Eye (tissue), 1 donor: ENCODE measurements at regions not wholly inside any gene's neighbourhood (a gene's known extent, or its start where the extent isn't known, plus 50 kb on each side); places are given as distances from the start of the nearest gene placed in this dataset.

Experiments used
- DNase-seq: peaks from one replicate; pipeline ENCODE4 v3.0.0-alpha.2; 2015

DNA sequence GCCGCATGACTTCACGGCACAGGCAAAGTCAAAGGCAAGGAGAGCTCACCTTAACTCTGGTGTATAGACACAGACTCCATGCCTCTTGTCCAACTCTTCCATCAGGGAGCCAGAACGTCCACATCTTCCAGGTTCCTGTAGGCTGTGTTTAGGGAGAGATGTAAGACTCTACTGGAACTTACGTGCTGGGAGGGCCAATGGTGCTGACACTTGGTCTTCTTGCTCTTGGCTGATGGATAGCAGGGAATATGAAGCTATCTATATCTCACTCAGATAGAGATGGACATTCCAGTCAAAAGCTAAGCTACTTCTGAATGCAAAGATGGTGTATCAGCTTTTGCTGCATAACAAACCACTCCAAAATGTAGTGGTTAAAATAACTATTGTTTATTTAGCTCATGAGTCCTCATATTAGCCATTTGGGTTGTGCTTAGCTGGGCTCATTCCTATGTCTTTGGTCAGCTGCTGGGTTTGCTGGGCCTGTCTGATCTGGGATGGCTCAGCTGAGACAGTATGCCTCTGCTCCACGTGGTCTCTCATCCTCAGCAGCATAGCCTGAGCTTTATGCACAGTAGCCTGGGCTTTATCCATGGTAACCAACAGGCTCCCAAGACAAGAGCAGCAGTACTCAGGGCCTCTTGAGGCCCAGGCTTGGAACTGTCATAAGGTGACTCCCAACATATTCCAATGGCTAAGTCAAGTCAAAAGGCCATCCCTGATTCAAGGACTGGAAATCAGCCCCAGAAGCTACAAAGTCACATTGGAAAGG is 111.6 kb downstream of the SNX5 start:
- no peak for DNase-seq

DNA sequence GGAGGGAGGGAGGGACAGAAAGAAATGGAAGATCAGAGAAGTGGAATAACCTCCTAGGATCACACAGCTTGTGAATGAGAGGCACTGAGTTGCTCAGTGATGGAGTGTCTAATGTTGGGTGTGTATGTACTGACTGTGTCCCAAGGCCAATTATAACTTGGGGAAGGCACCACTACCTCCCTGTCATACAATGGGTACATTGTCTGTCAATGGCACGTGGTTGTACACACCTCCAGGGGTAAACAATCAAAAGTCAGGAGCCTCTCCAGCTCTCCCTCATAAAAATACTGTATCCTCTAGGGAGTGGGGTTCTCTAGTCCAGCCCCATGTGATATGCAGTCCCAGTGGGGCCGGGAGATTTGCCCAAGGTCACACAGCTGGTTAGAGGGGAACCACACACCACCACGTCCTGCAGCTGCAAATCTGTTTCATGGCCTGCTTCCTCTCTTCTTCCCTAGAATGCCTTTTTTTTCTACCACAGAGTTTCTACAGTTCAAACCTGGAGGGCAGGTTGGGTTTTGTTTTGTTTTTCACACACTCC is 112.5 kb downstream of the SNX5 start:
- DNase-seq = no peak

DNA sequence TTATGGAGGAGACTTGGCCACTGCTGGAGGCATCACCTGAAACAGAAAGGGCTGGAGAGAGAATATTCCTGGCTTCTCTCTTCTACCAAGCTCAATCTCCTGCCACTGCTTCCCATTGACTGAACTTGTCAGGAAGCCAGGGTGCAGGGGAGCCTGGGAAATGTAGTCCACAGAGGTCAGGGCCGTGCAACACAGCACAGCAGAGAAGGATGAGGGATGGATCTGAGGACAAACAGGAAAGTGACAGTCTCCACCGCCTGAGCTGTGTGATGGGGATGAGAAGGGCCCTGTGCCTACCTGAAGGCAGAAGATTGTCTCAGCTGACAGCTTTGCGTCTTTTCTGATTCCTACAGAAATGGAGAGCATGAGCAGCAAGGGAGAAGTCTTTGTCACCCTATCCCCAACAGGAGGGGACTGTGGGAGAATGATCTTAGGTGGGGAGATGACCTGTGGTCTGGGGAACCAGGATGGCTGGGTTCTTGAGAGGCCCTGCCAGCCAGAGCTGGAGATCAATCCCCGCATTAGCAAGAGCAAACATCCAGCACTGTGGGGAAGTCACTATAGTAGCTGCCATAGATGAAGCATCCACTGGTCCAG is 114.2 kb downstream of the SNX5 start:
- peak; percentile 74 for DNase-seq

DNA sequence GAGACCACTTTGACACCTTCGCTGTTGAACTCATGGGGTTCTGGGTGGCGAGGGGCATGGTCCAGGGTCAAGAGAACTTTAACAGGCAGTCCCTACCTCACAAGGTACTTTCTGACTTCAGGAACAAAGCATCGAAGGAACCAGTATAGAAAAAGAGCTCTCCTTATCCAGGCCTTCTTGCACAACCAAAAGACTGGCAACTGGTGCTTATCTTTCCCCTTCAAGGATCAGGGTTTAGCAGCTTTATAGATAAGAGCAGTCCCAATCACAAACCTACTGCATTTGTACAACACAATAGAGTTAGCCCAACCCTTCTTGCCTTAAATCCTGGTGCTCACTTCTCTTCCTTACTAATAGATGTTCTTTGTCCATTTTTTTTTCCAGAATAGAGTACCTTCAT is 116.3 kb downstream of the SNX5 start:
- DNase-seq = no peak

DNA sequence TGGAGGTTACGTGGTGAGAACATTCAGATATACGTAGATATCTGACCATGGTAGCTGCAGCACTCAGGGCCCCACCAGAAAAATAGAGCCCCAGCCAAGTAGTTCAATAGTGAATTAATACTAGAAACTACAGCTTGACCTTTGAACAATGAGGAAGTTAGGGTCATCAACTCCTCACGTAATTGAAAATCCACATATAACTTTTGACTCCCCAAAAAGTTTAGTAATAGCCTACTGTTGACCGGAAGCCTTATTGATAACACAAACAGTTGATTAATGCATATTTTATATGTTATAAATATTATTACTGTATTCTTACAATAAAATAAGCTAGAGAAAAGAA is 117.9 kb downstream of the SNX5 start:
- no peak for DNase-seq

DNA sequence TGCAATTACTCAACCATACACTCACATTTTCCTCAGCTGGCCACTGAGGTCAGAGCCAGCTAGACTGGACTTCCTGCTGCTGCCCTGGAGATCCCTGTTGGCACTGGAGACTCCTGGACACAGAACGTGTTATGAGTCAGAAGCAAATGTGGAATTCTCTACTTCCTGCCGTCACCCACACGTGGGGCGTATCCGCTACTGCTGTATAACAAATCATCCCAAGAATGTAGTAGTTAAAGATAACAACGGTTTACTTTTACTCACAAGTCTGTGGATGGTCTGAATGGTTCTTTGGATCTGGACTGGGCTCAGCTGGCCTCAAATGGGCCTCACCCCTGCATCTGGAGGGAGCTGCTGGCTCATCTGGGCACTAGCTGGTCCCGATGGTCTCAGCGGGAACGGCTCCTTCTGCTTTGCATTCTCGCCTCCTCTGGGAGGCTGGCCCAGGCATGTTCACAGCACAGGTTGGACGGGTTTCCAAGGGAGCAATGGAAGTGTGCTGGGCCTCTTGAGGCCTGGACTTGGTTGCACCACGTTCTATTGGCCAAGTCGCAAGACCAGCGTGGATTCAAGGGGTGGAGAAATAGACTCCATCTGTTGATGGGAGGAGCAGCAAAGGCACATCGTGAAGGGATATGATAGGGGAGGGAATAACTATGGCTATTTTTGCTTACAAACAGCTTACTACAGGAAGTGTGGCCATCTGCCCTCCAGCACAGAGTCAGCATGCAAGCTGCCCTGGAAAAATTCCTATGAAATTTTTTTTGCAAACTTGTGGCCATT is 118.5 kb downstream of the SNX5 start:
- no peak for DNase-seq

DNA sequence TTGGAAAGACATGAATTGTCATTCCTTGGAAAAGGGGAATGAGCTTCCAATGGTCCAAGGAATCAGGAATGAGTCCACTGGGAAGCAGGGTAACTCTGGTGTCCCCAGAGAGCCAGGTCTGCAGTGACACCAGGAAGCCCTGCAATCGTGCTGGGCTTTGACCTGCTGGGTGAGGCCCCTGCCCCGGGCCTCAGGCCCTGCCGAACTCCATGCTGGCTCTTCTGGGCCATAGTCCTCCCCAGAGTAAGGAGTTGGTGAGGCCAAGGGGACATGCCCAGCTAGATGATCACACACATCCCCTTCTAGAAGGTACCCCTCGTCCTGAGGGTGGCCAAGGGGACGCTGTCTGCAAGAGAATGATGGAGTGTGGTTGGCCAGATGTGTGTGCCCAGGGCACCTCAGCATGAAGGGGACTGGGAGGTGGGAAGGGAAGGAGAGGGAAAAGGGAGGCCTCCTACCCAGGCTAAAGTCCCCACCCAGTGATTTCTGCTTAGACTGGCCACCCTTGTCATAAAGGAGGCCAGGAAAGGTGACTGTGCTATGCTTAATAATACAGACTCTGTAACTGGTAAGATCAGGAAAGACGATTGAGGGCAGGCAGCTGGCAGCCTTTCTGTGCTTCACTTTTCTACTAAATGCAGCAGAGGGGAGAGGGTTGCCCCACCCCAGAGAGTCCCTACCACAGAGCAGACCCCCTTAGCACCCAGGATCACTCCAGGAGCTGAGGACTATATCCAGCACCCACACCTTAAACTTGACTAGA is 119.3 kb downstream of the SNX5 start:
- no peak for DNase-seq

DNA sequence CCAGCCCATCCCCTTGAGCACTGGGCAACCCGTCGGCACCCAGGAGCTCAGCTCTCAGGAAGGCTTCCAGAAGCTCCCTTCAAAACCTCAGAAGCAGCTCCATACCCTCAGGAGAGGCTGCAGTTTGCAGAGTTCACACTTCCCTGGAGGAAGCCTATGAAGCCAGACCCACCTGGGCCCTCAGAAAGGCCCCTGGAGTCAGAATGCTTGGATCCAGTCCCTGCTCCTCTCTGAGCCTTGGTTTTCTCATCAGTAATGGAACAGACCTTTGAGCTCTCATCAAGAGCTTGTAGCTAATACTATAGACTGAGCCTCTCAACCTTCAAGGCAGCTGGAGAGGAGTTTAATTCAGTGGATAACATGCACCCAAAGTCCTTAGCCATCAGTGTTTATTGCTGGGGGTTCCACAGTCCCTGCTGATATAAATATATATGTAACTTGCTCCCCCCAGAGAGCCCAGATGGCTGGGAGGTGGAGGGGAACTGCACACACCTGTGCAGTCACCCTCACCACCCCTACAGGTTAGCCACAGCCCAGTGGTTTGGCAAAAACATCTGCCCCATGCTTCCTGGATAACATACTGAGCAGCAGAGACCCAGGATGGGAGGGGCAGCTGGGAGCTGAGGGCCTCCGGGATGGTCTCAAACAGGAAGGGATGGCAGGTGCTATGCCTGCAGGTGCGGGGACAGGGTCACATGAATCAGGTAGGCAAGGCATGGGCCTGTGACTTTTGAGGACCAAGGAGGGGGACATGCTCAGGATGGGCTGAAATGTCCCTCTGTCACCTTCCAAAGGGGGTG is 120.1 kb downstream of the SNX5 start:
- DNase-seq = no peak

DNA sequence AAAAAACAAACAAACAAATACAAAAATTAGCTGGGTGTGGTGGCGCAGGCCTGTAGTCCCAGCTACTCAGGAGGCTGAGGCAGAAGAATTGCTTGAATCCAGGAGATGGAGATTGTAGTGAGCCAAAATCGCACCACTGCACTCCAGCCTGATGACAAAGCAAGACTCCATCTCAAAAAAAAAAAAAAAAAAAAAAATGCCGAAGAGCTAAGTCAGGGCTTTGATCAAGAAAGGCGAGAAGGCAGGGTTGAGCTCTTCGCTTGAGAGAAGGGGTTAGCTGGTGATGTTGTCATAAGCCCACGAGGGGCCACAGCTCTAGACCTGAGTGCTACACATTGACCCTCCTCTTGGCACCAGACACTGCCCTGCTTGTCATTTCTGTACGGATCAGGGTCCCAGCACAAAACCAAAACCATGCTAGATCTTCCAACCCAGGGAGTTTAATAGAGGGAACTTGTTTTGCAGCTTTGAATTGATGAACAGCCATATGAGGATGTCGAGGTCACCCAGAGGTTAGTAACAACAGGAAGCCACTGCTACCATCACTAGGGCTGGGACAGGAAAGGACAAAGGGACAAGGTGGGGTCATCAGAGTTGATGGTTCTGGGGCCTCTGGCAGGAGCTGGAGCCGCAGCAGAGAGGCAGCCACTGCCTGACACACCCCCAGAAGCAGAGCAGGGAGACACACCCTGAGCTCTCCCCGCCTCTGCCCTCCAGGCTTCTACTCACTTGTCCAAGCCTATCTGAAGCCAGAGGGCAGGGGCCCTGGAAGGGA is 122.7 kb downstream of the SNX5 start:
- DNase-seq = no peak

DNA sequence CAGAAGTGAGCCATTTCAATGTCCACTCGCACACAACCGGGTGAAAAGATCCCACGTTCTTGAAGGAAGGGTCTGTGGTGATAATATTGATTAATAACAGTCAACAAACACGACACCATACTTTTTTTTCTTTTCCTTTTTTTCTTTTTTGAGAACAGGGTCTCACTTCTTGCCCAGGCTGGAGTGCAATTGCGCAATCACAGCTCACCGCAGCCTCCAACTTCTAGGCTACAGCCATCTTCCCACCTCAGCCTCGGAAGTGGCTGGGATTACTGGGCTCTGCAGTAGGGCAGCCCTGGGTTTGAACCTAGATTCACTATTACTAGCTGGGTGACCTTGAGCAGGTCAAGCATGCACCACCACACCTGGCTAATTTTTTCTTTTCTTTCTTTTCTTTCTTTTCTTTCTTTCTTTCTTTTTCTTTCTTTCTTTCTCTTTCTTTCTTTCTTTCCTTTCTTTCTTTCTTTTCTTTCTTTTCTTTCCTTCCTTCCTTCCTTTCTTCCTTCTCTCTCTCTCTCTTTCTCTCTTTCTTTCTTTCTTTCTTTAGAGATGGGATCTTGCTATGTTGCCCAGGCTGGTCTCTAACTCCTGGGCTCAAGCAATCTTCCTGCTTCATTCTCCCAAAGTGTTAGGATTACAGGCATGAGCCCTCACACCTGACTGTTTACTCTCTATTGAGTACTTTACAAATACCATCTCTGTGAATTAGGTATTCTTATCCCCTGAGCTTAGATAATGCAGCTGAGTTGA is 123.9 kb downstream of the SNX5 start:
- DNase-seq = no peak

DNA sequence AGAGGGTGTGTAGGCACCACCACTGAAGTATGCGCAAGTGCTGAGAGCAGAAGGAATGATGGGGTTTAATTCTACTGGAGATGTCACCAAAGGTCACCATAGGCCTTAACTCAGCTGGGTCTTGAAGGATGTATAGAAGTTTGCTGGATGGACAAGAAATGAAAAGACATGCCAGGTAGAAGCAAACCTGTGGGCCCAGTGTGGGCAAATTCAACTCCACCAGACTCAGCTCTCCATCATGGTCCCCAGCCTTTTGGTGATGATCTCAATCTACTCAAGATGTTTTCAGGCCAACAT is 124.5 kb downstream of the SNX5 start:
- no peak for DNase-seq

DNA sequence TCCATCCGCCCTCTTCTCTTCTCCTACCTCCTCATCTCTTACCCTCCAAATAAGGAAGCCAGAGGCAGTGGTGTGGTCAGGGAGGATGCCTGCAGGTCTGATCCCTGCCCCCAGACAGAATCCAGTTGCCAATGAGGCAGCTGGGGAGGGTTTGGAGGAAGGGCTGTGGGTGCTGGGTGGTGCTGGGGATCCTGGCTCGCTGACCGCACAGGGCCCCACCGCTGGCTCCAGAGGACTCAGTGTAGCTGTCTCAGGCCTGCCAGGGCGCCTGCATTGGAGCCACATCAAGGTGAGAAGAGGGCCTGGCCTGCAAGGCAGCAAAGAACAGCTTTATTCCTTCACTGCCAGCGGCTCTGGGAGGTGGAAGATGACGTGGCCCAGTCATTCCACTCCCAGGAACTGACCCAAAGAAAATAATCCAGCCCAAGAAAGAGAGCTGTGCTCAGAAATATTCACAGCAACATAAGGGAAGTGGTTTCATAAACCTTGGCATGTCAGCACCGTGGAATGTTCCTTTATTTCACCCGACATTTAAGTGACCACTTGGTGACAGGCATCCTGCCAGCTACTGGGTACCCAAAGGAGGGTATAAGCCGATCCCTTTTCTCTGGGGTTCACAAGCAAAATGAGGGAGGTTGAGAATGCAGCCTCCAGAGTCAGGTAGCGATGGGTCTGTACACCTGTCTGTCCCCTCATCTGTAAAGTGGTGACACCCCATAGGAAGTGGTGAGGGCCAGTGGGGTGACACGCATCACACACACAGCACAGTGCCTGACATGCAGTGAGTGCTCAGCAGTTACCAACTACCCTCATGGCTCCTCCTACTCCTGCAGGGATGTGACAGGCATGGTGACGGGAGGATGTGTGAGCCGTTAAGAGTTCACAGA is 125.1 kb downstream of the SNX5 start:
- DNase-seq = peak; percentile 40

DNA sequence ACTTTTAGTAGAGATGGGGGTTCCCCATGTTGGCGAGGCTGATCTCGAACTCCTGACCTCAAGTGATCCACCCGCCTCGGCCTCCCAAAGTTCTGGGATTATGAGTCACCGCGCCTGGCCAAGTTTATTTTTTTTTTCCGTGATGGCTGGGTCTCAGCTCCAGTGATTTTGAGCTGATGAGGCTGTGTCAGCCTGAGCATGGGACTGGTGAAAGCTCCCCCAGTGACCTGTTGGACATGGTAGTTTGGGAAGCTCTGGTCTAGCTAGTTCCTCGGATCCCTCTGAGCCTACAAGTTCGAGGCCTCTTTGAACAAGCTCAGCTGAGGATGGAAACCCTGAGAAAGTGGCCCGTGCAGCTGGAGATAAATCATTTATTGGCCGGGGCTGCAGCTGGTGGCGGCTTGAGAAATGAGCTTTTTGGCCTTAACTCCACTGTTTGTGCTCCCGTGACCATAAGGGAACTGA is 126.8 kb downstream of the SNX5 start:
- DNase-seq = peak; percentile 27

DNA sequence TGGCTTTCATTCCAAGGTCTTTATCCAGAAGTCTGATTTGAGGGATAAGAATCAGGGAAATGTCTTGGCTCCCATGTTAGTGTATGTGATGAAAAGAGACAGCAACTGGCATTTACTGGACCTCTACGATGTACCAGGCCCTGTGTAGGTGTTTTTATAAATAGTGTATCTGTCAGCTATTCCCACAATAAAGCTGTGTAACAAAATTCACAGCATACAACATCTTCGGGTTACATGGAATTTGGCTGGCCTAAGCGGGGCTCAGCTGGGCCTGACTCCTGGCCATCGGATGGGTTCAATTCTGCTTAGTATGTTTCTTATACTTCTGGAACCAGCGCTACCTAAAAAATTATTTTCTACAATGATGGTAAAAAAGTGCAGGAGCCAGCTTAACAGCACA is 128.2 kb downstream of the SNX5 start:
- DNase-seq = no peak

DNA sequence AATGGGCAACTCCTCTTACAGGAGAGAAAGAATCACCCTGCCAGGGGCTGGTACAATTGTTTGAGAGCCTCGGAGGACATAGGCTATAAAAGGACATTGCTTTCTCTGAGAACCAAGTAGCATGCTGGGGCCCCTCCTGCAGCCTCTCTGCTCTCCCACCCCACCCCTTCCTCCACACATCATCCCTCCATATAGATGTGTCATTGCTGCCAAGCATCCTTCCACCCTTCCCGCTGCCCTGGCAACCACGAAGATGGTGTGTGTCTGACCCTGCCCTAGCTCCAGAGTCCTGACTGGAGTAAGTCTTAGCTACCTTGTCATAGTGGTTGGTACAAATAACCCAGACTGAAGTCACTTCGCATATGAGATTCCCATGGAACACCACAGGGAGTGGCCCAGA is 129.7 kb downstream of the SNX5 start:
- no peak for DNase-seq

DNA sequence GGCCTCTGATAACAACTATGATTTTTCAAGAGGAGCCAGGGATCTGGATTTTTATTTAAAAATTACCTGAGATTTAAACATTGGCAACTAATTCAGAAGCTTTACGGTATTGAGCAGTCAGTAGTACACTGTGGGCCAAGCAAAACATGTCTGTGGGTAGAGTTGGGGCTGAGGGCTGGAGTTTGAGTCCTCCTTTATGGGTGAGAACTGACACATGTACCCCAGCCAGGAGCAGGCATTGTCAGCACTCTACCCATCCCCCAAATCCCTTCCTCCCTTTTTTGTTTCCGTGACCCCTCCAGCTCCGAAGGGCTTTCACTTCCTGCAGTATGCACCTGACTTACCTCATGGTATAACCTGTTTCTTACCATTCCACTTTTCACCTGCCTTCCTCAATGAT is 131.4 kb downstream of the SNX5 start:
- no peak for DNase-seq

DNA sequence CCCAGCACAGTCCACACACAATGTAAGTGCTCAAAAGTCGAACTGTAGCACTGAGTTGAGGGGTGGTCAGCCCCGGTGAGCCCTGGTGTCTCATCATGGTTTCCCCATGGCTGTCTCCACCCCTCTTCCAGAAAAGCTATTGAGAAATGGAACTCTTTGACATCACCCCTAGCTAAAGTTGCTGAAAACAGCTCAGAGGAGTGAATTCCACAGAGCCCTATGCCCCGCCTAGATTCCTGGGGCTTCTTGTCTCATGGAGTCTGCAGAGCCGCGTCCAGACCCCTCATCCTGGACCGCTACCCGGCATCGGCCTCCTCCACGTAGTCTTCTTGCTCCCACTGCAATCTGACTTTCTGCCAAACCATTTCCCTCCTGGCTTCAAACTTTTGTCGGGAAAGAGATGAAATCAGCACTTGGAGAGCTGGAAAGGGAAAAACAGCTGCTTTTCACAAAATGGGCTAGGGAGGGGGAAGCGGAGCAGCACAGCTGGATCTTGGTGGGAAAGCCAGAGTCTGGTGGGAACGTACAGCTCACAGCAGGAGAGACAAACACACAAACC is 132.2 kb downstream of the SNX5 start:
- peak; percentile 88 for DNase-seq

DNA sequence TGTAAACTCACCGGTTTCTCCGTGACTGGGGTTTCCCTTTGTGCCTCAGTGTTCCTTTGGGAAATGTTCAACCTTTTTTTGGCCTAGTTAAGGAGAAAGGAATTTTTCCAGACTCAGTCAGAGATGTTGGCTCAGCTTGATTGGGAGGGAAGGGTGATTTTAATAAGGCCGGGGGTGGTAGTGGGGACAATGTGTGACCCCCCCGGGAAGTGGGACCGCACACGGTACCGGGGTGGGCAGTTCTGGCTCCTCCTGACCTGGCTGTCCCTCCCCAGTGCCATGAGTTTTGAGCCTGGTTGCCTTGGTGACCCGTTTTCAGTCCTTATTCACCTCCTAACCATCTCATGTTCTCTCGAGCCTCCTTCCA is 132.7 kb downstream of the SNX5 start:
- no peak for DNase-seq

DNA sequence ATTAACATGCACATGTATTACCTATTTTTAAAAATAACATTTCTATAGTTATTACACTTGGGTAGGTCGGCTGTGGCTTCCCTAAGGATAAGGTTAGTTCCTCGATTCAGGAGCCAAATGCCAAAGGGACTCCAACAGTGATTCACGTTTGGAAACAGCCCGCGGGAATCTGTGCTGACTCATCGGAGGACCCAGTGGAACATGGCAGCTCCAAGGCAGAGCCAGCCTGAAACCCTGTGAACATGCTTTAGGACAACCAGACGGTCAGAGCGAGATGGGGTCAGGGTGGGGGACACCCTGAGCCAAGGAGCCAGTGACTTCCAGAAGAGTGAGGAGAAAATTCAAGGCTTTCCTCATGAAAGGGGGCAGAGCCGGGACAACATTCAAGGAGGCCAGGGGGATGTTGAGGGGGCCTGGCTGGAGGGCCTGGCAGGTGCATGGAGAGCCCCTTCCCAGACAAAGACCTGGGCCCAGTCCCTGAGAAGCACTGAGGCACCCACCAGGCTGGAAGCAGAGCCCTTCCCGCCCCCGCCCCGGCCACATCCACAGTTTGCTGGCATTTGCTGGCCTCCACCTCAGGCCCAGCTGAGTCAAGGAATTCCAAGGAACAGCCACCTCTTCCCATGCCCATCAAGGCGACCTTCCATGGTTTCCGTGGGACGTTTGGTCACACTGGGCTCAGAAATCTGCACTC is 133.2 kb downstream of the SNX5 start:
- DNase-seq = no peak
